CD14-positive monocyte (primary cell): ENCODE measurements at regions not wholly inside any gene's neighbourhood (a gene's known extent, or its start where the extent isn't known, plus 50 kb on each side); places are given as distances from the start of the nearest gene placed in this dataset.

Experiments
- DNase-seq, 3 donors: peaks; one replicate each; pipeline ENCODE4 v3.0.0-alpha.2; 2011 to 2022
- H2AFZ ChIP-seq: 2 replicates; pipeline ENCODE4 v1.6.0; 2012; ENCODE audit warnings: mild to moderate bottlenecking, low read depth, low read length, inconsistent platforms; ENCODE audit not compliant: insufficient read depth, poor library complexity, severe bottlenecking
- H3K27ac ChIP-seq, 2 donors: 1 replicate in 1 of 2; 2 replicates in 1 of 2; pipeline ENCODE4 v1.5.1; 2012 to 2013; ENCODE audit warnings: low read length in 2 of 2, control low read depth in 1 of 2, inconsistent platforms in 1 of 2, low read depth in 1 of 2, mild to moderate bottlenecking in 1 of 2
- H3K27me3 ChIP-seq, 2 donors: one replicate each; pipeline versions ENCODE4 v1.6.0 to v1.6.1; 2011 to 2013; ENCODE audit warnings: low read length in 2 of 2; ENCODE audit not compliant: control insufficient read depth in 2 of 2, insufficient read depth in 2 of 2
- H3K36me3 ChIP-seq, 2 donors: replicated peaks in 1 of 2; 1 replicate in 1 of 2; 2 replicates in 1 of 2; pipeline versions ENCODE4 v1.5.1 to v1.6.1; 2012 to 2013; ENCODE audit warnings: low read length in 2 of 2, control low read depth in 1 of 2, inconsistent platforms in 1 of 2, mild to moderate bottlenecking in 1 of 2; ENCODE audit not compliant: insufficient read depth in 2 of 2, control insufficient read depth in 1 of 2
- H3K4me1 ChIP-seq, 2 donors: 1 replicate in 1 of 2; 2 replicates in 1 of 2; pipeline versions ENCODE4 v1.5.1 to v1.6.1; 2012 to 2013; ENCODE audit warnings: low read length in 2 of 2, control low read depth in 1 of 2, inconsistent platforms in 1 of 2, mild to moderate bottlenecking in 1 of 2, moderate library complexity in 1 of 2; ENCODE audit not compliant: insufficient read depth in 2 of 2, control insufficient read depth in 1 of 2
- H3K4me2 ChIP-seq: replicated peaks from 2 replicates; pipeline ENCODE3; 2012; ENCODE audit warnings: low read length, moderate library complexity, mild to moderate bottlenecking; ENCODE audit not compliant: poor library complexity, severe bottlenecking; ENCODE audit errors: extremely low read depth
- H3K4me3 ChIP-seq, 3 experiments: fragments of 200-600 bp in 1 of 3; sonication (generic) in 1 of 3; replicated peaks in 1 of 3; 1 replicate in 2 of 3; 2 replicates in 1 of 3; pipeline ENCODE4 v1.5.1; 2011 to 2013; ENCODE audit warnings: low read length in 3 of 3, mild to moderate bottlenecking in 3 of 3, control low read depth in 2 of 3, low read depth in 2 of 3, inconsistent platforms in 1 of 3, moderate library complexity in 1 of 3
- H3K79me2 ChIP-seq: 2 replicates; pipeline ENCODE4 v1.6.0; 2012; ENCODE audit warnings: mild to moderate bottlenecking, control low read depth, inconsistent platforms, low read length, moderate library complexity; ENCODE audit not compliant: insufficient read depth
- H3K9ac ChIP-seq: 2 replicates; pipeline ENCODE4 v1.6.0; 2017; ENCODE audit warnings: low read length, mild to moderate bottlenecking; ENCODE audit not compliant: insufficient read depth, poor library complexity, severe bottlenecking
- H3K9me3 ChIP-seq, 2 donors: replicated peaks in 1 of 2; 1 replicate in 1 of 2; 2 replicates in 1 of 2; pipeline versions ENCODE4 v1.5.1 to v1.6.1; 2012 to 2013; ENCODE audit warnings: low read length in 2 of 2, control low read depth in 1 of 2; ENCODE audit not compliant: control insufficient read depth in 1 of 2, insufficient read depth in 1 of 2
- H4K20me1 ChIP-seq: 2 replicates; pipeline ENCODE4 v1.6.0; 2012; ENCODE audit warnings: mild to moderate bottlenecking, low read length, control low read depth, moderate library complexity; ENCODE audit not compliant: insufficient read depth
- H3K27ac Mint-ChIP-seq, 7 donors: one replicate each; pipeline ENCODE4 v1.8.0; 2020; ENCODE audit warnings: mild to moderate bottlenecking in 7 of 7, mixed read lengths in 7 of 7, moderate library complexity in 6 of 7, inconsistent platforms in 2 of 7
- H3K27me3 Mint-ChIP-seq, 3 donors: one replicate each; pipeline ENCODE4 v1.8.0; 2021 to 2022; ENCODE audit warnings: low read depth in 3 of 3, mild to moderate bottlenecking in 3 of 3, mixed read lengths in 3 of 3, moderate library complexity in 3 of 3, inconsistent platforms in 1 of 3
- H3K36me3 Mint-ChIP-seq, 2 donors: one replicate each; pipeline ENCODE4 v1.8.0; 2020; ENCODE audit warnings: mixed read lengths in 2 of 2, inconsistent platforms in 1 of 2, mild to moderate bottlenecking in 1 of 2
- H3K4me1 Mint-ChIP-seq: one replicate; pipeline ENCODE4 v1.8.0; 2020; ENCODE audit warnings: mild to moderate bottlenecking, mixed read lengths
- H3K4me3 Mint-ChIP-seq, 2 donors: one replicate each; pipeline ENCODE4 v1.8.0; 2020; ENCODE audit warnings: mild to moderate bottlenecking in 2 of 2, mixed read lengths in 2 of 2, moderate library complexity in 1 of 2
- H3K9me3 Mint-ChIP-seq, 7 donors: one replicate each; pipeline ENCODE4 v1.8.0; 2020 to 2022; ENCODE audit warnings: mixed read lengths in 7 of 7, mild to moderate bottlenecking in 6 of 7, moderate library complexity in 6 of 7, inconsistent platforms in 2 of 7
- CTCF ChIP-seq: fragments of 200-600 bp; IDR thresholded peaks from one replicate; pipeline ENCODE4 v1.8.0; 2022; ENCODE audit warnings: antibody characterized with exemption, mild to moderate bottlenecking
- WGBS: methylation state at CpG from one replicate; pipeline ENCODE4 v1.1.5; 2013; ENCODE audit warnings: missing lambda C conversion rate; ENCODE audit not compliant: insufficient coverage; 5-methylcytosine and 5-hydroxymethylcytosine counted together
- intact Hi-C, 2 donors: fragments of 100-400 bp; cut with micrococcal nuclease; formaldehyde crosslinking; loops; one replicate each; pipeline versions ENCODE4 v1.15.0 to v1.15.1; 2023

GRCh38 chr20:1827974-1828785 lies 67.0 kb upstream of the SIRPA start:
- 70% methylated on average over 8 of the region's 13 CpGs for WGBS
- Mint-ChIP-seq H3K36me3 (peaks cover 8 to 17% of the 10 kb centered on the region in 2 donors), H3K4me3 (no peak overlapping the region), H3K27me3 (no peaks in the 10 kb centered on the region), H3K9me3 (peaks cover 0 to 10% (median 8%) of the 10 kb centered on the region in 7 donors), H3K4me1 (peaks cover 85% of the 10 kb centered on the region), H3K27ac (peak overlapping the region; percentile 71 to 92 (median 90))
- peaks cover 88 to 96% of the 10 kb centered on the region in 2 donors for H3K4me1 ChIP-seq
- intact Hi-C loops: no loop called here
- peak overlapping the region; percentile 29 to 77 for H3K27ac ChIP-seq
- no peaks in the 10 kb centered on the region for H3K79me2 ChIP-seq
- H3K9ac ChIP-seq: no peak overlapping the region
- no peaks in the 10 kb centered on the region for H3K36me3 ChIP-seq
- no peak for TF ChIP-seq CTCF
- peaks cover 0 to 9% of the 10 kb centered on the region in 2 donors for H3K9me3 ChIP-seq
- no peak overlapping the region for H3K4me3 ChIP-seq
- peak in 2 of 3 donors; percentile 74 to 85 for DNase-seq
- H2AFZ ChIP-seq: no peak overlapping the region
- H4K20me1 ChIP-seq: no peaks in the 10 kb centered on the region
- H3K27me3 ChIP-seq: no peaks in the 10 kb centered on the region
- H3K4me2 ChIP-seq: no peak overlapping the region

- Histone ChIP-seq H4K20me1 (no peaks in the 10 kb centered on the region), H2AFZ (no peak overlapping the region), H3K36me3 (no peaks in the 10 kb centered on the region), H3K4me1 (peaks cover 90 to 94% of the 10 kb centered on the region in 2 donors), H3K27ac (peak overlapping the region; percentile 29 to 77), H3K9me3 (peaks cover 0 to 12% of the 10 kb centered on the region in 2 donors), H3K9ac (no peak overlapping the region), H3K79me2 (no peaks in the 10 kb centered on the region), H3K27me3 (no peaks in the 10 kb centered on the region), H3K4me3 (no peak overlapping the region), H3K4me2 (no peak overlapping the region)
- DNase-seq: no peak
- Mint-ChIP-seq H3K36me3 (peaks cover 10 to 19% of the 10 kb centered on the region in 2 donors), H3K27ac (peak overlapping the region in 5 of 7 donors; percentile 25 to 92 (median 57)), H3K4me1 (peaks cover 83% of the 10 kb centered on the region), H3K27me3 (no peaks in the 10 kb centered on the region), H3K4me3 (no peak overlapping the region), H3K9me3 (peaks cover 0 to 16% (median 10%) of the 10 kb centered on the region in 7 donors)
- no peak for TF ChIP-seq CTCF
- 100% methylated on average over 1 of the region's 5 CpGs for WGBS
- intact Hi-C loops: no loop called here
These were observed 67.7 kb upstream of the SIRPA start for GRCh38 chr20:1827510-1827973.
